Hepatocyte (in vitro differentiated cells): ENCODE measurements at regions not wholly inside any gene's neighbourhood (a gene's known extent, or its start where the extent isn't known, plus 50 kb on each side); places are given as distances from the start of the nearest gene placed in this dataset.

Experiments used
- DNase-seq: peaks from one replicate; pipeline ENCODE4 v3.0.0-alpha.2; 2016; ENCODE audit warnings: low spot score
- H2AFZ ChIP-seq: fragments of 200-600 bp; sonication (generic); 2 replicates; pipeline ENCODE4 v1.6.0; 2016; ENCODE audit warnings: antibody characterized with exemption, mild to moderate bottlenecking
- H3K27ac ChIP-seq: fragments of 200-600 bp; sonication (generic); 2 replicates; pipeline ENCODE4 v1.5.1; 2016; ENCODE audit warnings: mild to moderate bottlenecking
- H3K27me3 ChIP-seq: fragments of 200-600 bp; sonication (generic); 2 replicates; pipeline ENCODE4 v1.6.1; 2016
- H3K36me3 ChIP-seq: fragments of 200-600 bp; sonication (generic); replicated peaks from 2 replicates; pipeline ENCODE4 v1.5.1; 2016; ENCODE audit warnings: low read depth; ENCODE audit not compliant: insufficient read depth
- H3K4me1 ChIP-seq: fragments of 200-600 bp; sonication (generic); 2 replicates; pipeline ENCODE4 v1.5.1; 2016; ENCODE audit warnings: mild to moderate bottlenecking, moderate library complexity; ENCODE audit not compliant: insufficient read depth
- H3K4me2 ChIP-seq: fragments of 200-600 bp; sonication (generic); 2 replicates; pipeline ENCODE4 v1.6.0; 2016
- H3K4me3 ChIP-seq: fragments of 200-600 bp; sonication (generic); 2 replicates; pipeline ENCODE4 v1.5.1; 2016; ENCODE audit warnings: mild to moderate bottlenecking
- H3K79me2 ChIP-seq: fragments of 200-600 bp; sonication (generic); 2 replicates; pipeline ENCODE4 v1.6.0; 2017; ENCODE audit warnings: mild to moderate bottlenecking
- H3K9me2 ChIP-seq: fragments of 200-600 bp; sonication (generic); replicated peaks from 2 replicates; pipeline ENCODE4 v1.6.0; 2017; ENCODE audit warnings: mild to moderate bottlenecking; ENCODE audit not compliant: insufficient read depth
- H3K9me3 ChIP-seq: fragments of 200-600 bp; sonication (generic); 2 replicates; pipeline ENCODE4 v1.5.1; 2016; ENCODE audit warnings: low read depth, mild to moderate bottlenecking
- H4K20me1 ChIP-seq: fragments of 200-600 bp; sonication (generic); 2 replicates; pipeline ENCODE4 v1.6.0; 2016; ENCODE audit warnings: mild to moderate bottlenecking; ENCODE audit not compliant: insufficient read depth, poor library complexity, severe bottlenecking
- EZH2 ChIP-seq: fragments of 200-600 bp; sonication (generic); IDR thresholded peaks from 2 replicates; pipeline ENCODE4 v1.6.1; 2016; ENCODE audit warnings: antibody characterized with exemption, mild to moderate bottlenecking, borderline replicate concordance
- EZH2phosphoT487 ChIP-seq: fragments of 200-600 bp; sonication (generic); IDR thresholded peaks from one replicate; pipeline ENCODE4 v1.6.1; 2018; ENCODE audit warnings: antibody characterized with exemption, mild to moderate bottlenecking, low read depth, moderate library complexity; ENCODE audit not compliant: unreplicated experiment, severe bottlenecking
- WGBS: methylation state at CpG from one replicate; pipeline ENCODE4 v1.1.6; 2016; ENCODE audit warnings: low lambda C conversion rate; ENCODE audit errors: missing lambda C conversion rate; 5-methylcytosine and 5-hydroxymethylcytosine counted together
- TF ChIP-seq, protein P1 (sequence below): fragments of 200-600 bp; sonication (generic); IDR thresholded peaks from 2 replicates; pipeline ENCODE4 v1.5.1; 2016; ENCODE audit warnings: antibody characterized with exemption, mild to moderate bottlenecking; ENCODE audit not compliant: poor library complexity

DNA sequence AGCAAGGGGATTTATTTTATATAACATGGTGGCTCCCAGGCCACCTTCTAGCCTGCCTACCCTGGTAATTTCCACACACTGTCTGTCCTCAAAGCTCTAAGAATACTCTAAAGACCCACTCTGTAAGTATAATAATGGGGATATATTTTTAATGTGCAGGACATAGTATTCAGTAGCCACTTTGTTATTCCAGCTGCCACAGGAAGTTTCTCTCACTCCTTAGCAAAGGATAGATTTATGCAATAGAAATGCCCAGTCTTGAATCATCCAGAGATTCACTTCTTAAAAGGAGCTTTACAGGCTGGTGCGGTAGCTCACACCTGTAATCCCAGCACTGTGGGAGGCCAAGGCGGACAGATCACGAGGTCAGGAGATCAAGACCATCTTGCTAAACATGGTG, 68.4 kb upstream of the LDLRAD3 start:
- H3K4me3 ChIP-seq, result no peak overlapping the region
- no peak overlapping the region for H3K27ac ChIP-seq
- WGBS, result 94% methylated on average over 3 of the region's 3 CpGs
- no peaks in the 10 kb centered on the region for H4K20me1 ChIP-seq
- H3K27me3 ChIP-seq, result no peaks in the 10 kb centered on the region
- no peaks in the 10 kb centered on the region for H3K36me3 ChIP-seq
- DNase-seq, result no peak
- H3K79me2 ChIP-seq, result no peaks in the 10 kb centered on the region
- H3K4me1 ChIP-seq, result no peaks in the 10 kb centered on the region
- no peaks in the 10 kb centered on the region for H3K9me3 ChIP-seq
- H3K4me2 ChIP-seq, result no peak overlapping the region
- H2AFZ ChIP-seq, result no peak overlapping the region
- TF ChIP-seq EZH2phosphoT487, result no peak
- TF ChIP-seq, protein P1, sequence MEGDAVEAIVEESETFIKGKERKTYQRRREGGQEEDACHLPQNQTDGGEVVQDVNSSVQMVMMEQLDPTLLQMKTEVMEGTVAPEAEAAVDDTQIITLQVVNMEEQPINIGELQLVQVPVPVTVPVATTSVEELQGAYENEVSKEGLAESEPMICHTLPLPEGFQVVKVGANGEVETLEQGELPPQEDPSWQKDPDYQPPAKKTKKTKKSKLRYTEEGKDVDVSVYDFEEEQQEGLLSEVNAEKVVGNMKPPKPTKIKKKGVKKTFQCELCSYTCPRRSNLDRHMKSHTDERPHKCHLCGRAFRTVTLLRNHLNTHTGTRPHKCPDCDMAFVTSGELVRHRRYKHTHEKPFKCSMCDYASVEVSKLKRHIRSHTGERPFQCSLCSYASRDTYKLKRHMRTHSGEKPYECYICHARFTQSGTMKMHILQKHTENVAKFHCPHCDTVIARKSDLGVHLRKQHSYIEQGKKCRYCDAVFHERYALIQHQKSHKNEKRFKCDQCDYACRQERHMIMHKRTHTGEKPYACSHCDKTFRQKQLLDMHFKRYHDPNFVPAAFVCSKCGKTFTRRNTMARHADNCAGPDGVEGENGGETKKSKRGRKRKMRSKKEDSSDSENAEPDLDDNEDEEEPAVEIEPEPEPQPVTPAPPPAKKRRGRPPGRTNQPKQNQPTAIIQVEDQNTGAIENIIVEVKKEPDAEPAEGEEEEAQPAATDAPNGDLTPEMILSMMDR, result no peak
- no peak for TF ChIP-seq EZH2
- H3K9me2 ChIP-seq, result no peaks in the 10 kb centered on the region

GRCh38 chr11:35876786-35877185, 67.1 kb upstream of the LDLRAD3 start:
- Histone ChIP-seq H3K4me1 (no peaks in the 10 kb centered on the region), H4K20me1 (no peaks in the 10 kb centered on the region), H3K4me2 (no peak overlapping the region), H3K4me3 (no peak overlapping the region), H3K9me2 (no peaks in the 10 kb centered on the region), H3K79me2 (no peaks in the 10 kb centered on the region), H3K36me3 (no peaks in the 10 kb centered on the region), H3K9me3 (no peaks in the 10 kb centered on the region), H2AFZ (no peak overlapping the region), H3K27ac (no peak overlapping the region), H3K27me3 (no peaks in the 10 kb centered on the region)
- no peak for DNase-seq
- TF ChIP-seq EZH2phosphoT487 (no peak), EZH2 (no peak)
- TF ChIP-seq, protein P1, result no peak
- WGBS, result 90% methylated on average over 4 of the region's 4 CpGs

DNA sequence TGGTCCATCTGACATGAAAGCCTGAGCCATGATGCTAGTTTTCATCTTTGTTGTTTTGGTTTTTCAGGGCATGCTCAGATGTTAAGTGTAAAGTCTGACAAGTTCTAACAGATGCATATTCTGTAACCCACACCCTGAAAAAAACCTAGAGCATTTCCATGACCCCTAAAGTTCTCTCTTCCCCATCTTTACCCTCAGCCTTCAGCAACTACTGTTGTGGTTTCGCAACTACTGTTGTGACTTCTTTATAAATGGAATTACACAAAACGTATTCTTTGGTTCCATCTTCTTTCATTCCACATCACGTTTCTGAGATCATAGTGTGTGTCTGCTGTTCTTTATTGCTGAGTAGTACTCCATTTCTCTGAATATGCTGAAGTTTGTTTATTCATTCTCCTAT, 65.1 kb upstream of the LDLRAD3 start:
- H3K79me2 ChIP-seq, result no peaks in the 10 kb centered on the region
- TF ChIP-seq, protein P1, result no peak
- no peak for TF ChIP-seq EZH2phosphoT487
- WGBS, result 88% methylated on average over 3 of the region's 3 CpGs
- H3K4me2 ChIP-seq, result no peak overlapping the region
- no peaks in the 10 kb centered on the region for H3K36me3 ChIP-seq
- no peaks in the 10 kb centered on the region for H3K9me2 ChIP-seq
- no peaks in the 10 kb centered on the region for H3K27me3 ChIP-seq
- no peaks in the 10 kb centered on the region for H3K9me3 ChIP-seq
- no peak overlapping the region for H2AFZ ChIP-seq
- H3K4me3 ChIP-seq, result no peak overlapping the region
- no peaks in the 10 kb centered on the region for H3K4me1 ChIP-seq
- H3K27ac ChIP-seq, result no peak overlapping the region
- no peak for DNase-seq
- no peaks in the 10 kb centered on the region for H4K20me1 ChIP-seq

DNA sequence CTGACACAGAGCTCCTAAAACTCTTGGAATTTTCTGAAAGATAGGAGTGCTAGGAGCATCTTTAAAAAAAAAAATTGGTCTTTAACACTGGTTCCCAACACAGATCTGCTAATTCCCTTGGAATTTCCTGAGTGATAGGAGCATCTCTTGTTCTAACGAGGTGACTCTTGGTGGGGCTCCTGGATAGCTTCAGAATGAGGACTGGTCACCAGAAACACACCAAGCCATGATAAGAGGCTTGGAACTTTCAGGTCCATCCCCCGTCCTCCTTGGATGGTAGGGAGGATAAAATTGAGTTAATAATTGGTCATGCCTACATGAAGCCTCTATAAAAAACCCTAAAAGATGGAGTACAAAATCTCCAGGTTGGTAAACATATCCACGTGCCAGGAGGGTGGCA, 64.5 kb upstream of the LDLRAD3 start:
- WGBS, result 46% methylated on average over 3 of the region's 3 CpGs
- H3K9me3 ChIP-seq, result no peaks in the 10 kb centered on the region

More for the DNA sequence above, 64.5 kb upstream of the LDLRAD3 start:
- H3K4me3 ChIP-seq, result no peak overlapping the region
- no peak for DNase-seq
- no peaks in the 10 kb centered on the region for H3K4me1 ChIP-seq
- H2AFZ ChIP-seq, result no peak overlapping the region
- TF ChIP-seq, protein P1, result no peak
- TF ChIP-seq EZH2, result no peak
- no peak for TF ChIP-seq EZH2phosphoT487
- no peaks in the 10 kb centered on the region for H3K79me2 ChIP-seq
- no peaks in the 10 kb centered on the region for H4K20me1 ChIP-seq
- H3K36me3 ChIP-seq, result no peaks in the 10 kb centered on the region
- H3K27me3 ChIP-seq, result no peaks in the 10 kb centered on the region
- no peak overlapping the region for H3K27ac ChIP-seq
- no peaks in the 10 kb centered on the region for H3K9me2 ChIP-seq
- H3K4me2 ChIP-seq, result no peak overlapping the region
